Mononuclear cell (primary cell): ENCODE measurements at regions not wholly inside any gene's neighbourhood (a gene's known extent, or its start where the extent isn't known, plus 50 kb on each side); places are given as distances from the start of the nearest gene placed in this dataset.

Experiments
- H3K27me3 ChIP-seq: 2 replicates; pipeline ENCODE4 v1.6.0; 2011; ENCODE audit warnings: low read length, control low read depth; ENCODE audit not compliant: insufficient read depth
- H3K4me1 ChIP-seq: 2 replicates; pipeline ENCODE4 v1.5.1; 2011; ENCODE audit warnings: mild to moderate bottlenecking, low read length, control low read depth; ENCODE audit not compliant: insufficient read depth
- H3K4me3 ChIP-seq: 2 replicates; pipeline ENCODE4 v1.5.1; 2011; ENCODE audit warnings: mild to moderate bottlenecking, low read length, moderate library complexity
- H3K9me3 ChIP-seq: 2 replicates; pipeline ENCODE4 v1.5.1; 2011; ENCODE audit warnings: low read depth, mild to moderate bottlenecking, control low read depth, low read length

DNA sequence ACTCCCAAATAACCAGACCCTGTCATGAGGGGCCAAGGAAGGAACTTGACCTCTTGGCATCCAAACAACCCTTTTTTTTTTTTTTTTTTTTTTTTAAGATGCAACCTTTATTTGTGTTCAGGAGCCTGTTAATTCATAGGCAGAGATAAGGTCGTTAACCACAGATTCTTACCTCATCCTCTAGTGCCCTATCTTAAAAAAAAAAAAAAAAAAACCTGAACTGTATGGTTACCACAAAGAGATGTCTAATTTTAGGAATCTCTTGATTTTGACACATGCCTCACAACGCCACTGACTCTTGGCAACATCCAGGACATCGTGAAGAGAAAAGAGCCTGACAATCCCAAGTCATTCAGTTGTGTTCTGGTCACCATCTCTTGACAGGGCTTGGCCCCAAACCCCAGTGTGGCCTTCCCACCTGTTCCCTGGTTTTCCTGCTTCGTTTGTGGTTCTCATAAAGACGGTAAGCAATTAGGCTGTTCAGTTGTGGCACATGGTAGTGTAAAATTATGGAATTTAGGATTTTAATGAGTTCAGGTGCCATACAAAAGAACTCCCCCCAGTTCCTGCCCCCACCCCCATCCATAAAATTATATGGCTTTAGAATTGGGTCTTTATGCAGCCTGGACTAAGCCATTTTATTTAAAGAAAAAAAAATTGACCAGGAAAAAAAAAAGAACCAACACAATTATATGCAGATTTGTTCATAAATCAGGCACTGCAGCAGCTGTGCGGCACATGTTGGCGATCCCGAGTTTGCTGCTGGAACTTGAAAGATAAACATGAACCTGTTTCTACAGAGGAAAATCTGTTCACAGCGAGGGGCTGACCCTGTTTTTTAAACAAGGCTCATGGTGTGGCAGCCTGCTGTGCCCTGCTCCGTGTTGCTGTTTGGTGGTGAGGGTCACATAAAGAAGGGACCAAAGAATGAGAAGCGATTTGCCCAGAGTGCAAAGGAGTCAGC lies 267.8 kb upstream of the CLINT1 start:
- no peak overlapping the region for H3K4me3 ChIP-seq

DNA sequence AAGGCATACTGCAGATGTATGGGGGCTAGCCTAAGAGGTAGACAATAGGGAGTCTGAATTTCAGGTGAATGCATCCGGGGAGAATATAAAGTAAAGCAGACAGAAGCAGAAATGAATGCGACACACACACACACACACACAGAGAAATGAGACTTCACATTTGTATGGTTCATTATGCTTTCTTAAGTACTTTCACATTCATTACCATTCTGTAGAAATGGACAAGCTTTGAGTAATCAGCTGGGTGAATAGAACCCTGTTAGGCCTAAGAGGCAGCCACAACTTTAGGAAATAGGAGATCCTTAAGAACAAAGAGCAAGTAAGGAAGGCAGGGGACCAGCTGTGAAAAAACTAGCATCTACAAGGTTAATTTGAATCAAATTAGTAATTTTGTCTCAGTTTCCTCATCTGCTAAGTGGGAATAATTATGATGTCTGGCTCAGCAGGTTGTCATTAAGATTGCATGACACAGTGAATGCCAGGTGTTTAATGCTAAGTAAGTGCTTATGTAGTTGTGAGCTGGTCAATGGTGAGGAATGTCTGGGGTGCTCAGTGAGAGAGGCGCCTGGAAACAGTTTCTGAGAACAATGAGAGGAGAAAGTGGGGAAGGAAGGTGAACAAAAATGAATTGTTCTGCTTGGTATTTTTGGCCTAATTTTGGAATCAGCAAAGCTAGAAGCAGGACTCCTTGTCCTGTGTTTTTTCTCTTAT lies 265.8 kb upstream of the CLINT1 start:
- no peak overlapping the region for H3K4me3 ChIP-seq
- no peaks in the 10 kb centered on the region for H3K4me1 ChIP-seq
- no peaks in the 10 kb centered on the region for H3K27me3 ChIP-seq
- H3K9me3 ChIP-seq, result no peaks in the 10 kb centered on the region

More for the DNA sequence above, 267.8 kb upstream of the CLINT1 start:
- no peaks in the 10 kb centered on the region for H3K4me1 ChIP-seq
- H3K27me3 ChIP-seq, result no peaks in the 10 kb centered on the region
- H3K9me3 ChIP-seq, result no peaks in the 10 kb centered on the region

DNA sequence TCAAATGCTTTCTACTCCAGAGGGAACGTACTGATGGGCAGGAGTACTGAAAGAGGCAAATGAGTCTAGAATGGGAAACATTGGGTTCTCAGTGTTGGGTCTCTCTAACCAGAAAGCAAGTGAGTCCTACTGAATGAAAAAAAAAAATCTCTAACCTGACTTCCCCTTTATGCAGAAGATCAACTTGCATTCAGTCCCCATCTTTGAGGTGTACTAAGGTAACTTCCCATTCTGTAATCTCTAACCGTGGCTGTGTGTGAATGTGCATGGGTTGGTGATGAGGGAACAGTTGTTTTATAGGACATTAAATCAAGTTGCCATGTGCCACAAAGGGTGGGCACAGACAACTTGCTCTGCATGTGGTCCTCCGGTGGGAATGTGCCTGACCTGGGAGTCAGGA lies 264.6 kb upstream of the CLINT1 start:
- Histone ChIP-seq H3K9me3 (no peaks in the 10 kb centered on the region), H3K4me1 (no peaks in the 10 kb centered on the region), H3K4me3 (no peak overlapping the region), H3K27me3 (no peaks in the 10 kb centered on the region)

DNA sequence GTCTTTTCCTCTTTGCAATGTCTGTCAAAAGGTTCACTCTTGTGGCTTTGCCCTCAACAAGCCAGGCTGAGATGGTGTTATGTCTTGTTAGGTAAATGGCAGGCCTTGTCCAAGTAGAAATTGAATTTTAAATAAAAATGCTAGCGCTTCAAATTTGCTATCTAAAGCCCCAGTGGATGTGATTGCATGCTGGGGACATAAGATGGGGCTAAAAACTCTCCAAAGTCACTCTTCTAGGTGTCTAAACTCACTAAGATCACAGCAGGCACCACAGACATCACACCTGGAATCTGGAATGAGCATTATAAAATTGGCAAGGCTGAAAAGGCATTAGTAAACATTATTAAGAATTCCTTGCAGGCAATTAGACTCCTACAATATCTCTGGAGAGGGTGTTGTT lies 262.7 kb upstream of the CLINT1 start:
- no peaks in the 10 kb centered on the region for H3K9me3 ChIP-seq
- H3K4me1 ChIP-seq, result no peaks in the 10 kb centered on the region
- no peaks in the 10 kb centered on the region for H3K27me3 ChIP-seq
- H3K4me3 ChIP-seq, result no peak overlapping the region

DNA sequence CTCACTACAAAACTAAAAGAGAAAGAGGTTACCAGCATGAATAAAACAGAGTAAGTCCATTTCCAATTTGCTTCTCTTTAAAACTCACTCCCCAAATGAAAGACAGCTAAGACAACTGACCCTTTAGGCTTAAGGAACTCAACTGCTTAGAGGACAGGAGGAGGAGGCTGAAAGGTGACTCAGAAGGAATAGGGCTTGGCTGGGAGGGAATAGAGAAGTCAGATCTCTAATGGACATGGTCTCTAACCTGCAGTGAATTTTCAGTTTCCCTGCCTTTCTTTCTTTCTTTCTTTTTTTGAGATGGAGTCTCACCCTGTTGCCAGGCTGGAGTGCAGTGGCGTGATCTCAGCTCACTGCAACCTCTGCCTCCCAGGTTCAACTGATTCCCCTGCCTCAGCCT lies 261.8 kb upstream of the CLINT1 start:
- H3K4me1 ChIP-seq, result no peaks in the 10 kb centered on the region
- H3K4me3 ChIP-seq, result no peak overlapping the region
- no peaks in the 10 kb centered on the region for H3K27me3 ChIP-seq
- no peaks in the 10 kb centered on the region for H3K9me3 ChIP-seq

DNA sequence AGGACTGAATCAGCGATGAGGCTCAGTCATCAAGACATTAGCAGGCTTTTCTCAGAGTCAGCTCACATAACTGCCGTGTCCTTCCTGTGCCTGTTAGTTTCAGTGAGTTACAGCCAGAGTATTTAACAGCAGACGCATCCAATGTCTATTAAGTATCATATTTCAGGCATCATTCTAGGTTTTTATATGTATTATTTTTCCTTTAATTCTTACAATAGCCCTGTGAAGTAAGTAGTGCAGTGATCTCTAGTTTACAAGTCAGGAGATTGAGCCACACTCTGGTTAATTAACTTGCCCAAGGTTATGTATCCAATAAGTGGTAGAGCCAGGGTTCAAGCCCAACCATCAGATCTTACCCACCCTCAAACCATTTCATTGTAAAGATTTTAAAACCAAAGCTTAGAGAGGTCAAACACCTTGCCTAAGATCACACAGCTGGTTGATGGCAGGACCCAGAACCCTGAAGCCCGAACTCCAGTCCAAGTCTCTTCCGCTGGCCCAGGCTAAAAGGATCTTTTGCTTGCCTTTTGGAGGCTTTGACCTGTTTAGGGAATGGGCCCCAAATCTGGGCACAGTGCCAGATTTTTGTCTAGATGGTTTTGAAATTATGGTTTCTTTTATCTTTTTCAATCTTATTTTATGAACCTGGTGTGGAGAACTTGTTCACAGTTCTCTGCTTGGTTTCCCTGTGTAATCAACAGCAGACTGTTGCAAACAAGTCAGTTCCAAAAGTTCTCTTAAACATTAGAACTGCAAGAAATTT lies 261.2 kb upstream of the CLINT1 start:
- Histone ChIP-seq H3K27me3 (no peaks in the 10 kb centered on the region), H3K4me3 (no peak overlapping the region), H3K9me3 (no peaks in the 10 kb centered on the region), H3K4me1 (no peaks in the 10 kb centered on the region)

DNA sequence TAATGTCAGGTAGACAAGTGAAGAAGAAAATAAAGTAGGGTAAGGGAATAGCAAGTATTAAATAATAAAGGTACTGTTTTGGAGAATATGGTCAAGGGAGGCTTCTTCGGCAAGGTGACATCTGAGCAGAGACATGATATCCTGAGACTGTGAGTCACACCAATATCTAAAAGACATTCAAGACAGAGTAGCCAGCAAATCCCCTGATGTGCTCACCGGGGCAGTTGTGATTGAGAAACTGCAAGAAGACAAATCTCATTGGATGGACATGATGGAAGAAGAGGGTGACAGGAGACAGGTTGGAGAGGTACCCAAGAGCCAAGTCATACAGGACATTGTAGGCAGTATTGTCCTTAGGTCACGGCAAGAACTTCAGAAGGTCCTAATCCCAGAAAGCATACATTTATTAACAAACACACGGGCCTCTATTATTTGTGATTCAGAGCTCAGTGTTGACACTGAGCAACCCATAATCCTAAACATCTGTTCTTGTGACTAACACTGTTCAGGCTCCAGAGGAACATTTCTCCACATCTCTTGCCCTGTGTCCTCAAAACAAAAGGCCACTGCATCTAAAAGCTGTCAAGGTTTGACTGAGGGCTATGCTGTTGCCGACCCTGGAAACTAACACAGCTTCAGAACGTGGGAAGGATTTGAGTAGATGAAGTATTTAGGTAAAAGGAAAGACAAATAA lies 258.7 kb upstream of the CLINT1 start:
- Histone ChIP-seq H3K27me3 (no peaks in the 10 kb centered on the region), H3K9me3 (no peaks in the 10 kb centered on the region), H3K4me3 (no peak overlapping the region), H3K4me1 (no peaks in the 10 kb centered on the region)

DNA sequence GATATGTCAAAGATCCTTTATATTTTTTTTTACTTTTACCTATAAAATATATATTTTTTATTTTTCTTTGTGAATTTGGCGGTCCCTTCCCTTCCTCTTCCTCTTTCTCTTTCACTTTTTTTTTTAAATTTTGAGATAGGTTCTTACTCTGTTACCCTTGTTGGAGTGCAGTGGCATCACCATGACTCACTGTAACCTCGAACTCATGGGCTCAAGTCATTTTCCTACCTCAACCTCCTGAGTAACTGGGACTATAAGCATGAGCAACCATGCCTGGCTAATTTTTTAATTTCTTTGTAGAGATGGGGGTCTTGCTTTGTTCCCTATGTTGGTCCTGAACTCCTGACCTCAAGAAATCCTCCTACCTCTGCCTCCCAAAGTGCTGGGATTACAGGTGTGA lies 258.0 kb upstream of the CLINT1 start:
- Histone ChIP-seq H3K9me3 (no peaks in the 10 kb centered on the region), H3K27me3 (no peaks in the 10 kb centered on the region), H3K4me1 (no peaks in the 10 kb centered on the region)

DNA sequence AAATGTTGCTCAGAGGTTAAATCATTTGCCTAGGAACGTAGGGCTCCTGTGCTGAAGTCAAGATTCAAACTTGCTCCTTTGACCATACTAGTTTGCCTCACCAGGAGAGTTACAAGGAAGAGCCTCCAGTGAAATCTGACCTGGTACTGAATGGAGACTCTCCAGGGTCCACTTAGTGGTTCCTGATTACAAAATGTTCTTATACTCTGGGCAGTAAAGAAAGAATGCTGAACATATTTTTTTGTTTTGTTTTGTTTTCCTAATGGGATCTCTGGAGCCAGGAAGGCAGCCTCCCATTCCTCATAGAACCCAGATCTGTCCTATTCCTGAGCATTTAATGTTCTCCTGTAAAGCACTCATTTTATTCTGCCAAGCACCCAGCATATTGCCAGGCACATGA lies 256.5 kb upstream of the CLINT1 start:
- H3K4me3 ChIP-seq, result no peak overlapping the region
- H3K27me3 ChIP-seq, result no peaks in the 10 kb centered on the region
- H3K4me1 ChIP-seq, result no peaks in the 10 kb centered on the region
- no peaks in the 10 kb centered on the region for H3K9me3 ChIP-seq

More for the DNA sequence above, 258.0 kb upstream of the CLINT1 start:
- H3K4me3 ChIP-seq, result no peak overlapping the region

DNA sequence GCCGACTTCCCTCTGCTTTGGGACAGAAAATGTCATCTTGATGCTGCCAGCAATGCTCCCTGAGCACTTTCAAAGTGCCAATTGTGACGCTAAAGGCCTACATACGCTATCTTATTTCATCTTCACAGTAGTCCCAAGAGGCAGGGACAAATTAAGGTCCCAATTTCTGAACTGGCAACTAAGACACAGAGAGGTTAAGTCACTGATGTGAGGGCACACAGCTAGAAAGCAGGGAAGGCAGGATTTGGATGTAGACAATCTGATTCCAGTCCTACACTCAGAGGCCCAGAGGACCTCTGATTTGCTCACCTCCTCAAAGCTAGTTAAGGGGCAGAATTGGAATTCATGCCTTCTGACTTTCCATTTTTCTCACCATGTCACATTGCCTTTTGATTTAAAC lies 249.2 kb upstream of the CLINT1 start:
- Histone ChIP-seq H3K4me3 (no peak overlapping the region), H3K27me3 (no peaks in the 10 kb centered on the region), H3K9me3 (no peaks in the 10 kb centered on the region), H3K4me1 (no peaks in the 10 kb centered on the region)

DNA sequence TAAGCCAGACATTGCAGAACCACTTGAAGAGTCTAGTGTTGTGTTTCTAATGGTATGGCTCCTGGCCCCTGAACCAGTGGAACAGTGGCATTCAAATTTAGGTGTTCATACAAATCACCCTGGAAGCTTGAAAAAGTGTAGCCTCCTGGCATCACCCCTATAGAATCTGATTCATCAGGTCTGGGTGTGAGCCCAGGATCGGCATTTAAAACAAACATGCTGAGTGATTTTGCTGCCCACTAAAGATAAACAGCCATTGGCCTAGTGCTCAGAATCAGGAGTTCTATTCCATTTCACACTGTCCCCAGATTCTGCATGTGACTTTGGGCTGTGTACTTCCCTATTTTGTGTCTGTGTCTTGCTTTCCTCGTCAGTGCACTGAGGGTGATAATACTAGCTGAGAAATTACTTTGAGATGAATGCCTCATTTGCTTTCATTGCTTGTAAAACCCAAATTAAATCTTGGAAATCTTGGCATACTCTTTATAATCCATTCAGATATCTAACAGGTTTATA lies 241.5 kb upstream of the CLINT1 start:
- Histone ChIP-seq H3K27me3 (no peaks in the 10 kb centered on the region), H3K9me3 (no peaks in the 10 kb centered on the region), H3K4me1 (no peaks in the 10 kb centered on the region), H3K4me3 (no peak overlapping the region)

DNA sequence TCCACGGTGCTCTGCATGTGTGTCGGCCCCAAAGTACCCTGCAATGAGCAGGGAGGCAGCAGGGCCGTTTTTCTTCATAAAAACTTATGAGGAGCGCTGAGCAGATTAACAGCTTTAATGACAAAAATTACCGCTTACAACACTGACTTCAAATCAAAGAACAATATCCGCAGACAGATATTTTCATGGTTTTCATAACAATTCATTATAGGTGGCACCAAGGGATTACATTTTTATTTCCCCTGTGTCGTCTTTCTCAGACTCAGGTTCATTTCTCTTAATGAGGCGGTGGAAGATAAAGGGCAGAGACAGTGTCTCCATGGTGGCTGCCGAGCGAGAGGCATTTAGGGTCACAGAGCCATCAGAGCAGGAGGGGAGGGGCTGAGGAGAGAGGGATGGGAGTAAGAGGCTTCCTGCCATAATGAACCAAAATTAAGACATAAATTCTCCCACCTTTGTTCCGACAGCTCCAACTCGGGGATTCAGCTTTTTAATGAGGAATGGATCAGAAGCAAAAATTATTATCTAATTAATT lies 240.7 kb upstream of the CLINT1 start:
- Histone ChIP-seq H3K4me1 (no peaks in the 10 kb centered on the region), H3K9me3 (no peaks in the 10 kb centered on the region), H3K4me3 (no peak overlapping the region), H3K27me3 (no peaks in the 10 kb centered on the region)

DNA sequence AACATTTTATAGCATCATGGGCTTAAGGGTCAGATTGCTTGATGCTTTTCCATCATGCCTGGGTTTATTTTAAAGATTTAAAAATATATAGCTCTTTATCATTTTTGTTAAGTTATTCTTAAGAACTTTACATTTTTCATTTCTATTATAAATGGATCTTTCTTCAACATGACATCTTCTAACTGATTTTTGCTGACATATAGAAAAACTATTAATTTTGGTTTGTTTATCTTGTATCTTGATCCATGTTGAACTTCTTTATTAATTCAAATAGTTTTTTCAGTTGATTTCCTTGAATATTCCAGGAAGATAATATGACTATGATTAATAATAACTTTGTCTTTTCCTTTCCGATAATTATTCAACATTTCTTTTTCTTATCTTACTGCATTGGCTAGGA lies 237.9 kb upstream of the CLINT1 start:
- no peaks in the 10 kb centered on the region for H3K27me3 ChIP-seq
- no peak overlapping the region for H3K4me3 ChIP-seq
- no peaks in the 10 kb centered on the region for H3K9me3 ChIP-seq
- no peaks in the 10 kb centered on the region for H3K4me1 ChIP-seq

DNA sequence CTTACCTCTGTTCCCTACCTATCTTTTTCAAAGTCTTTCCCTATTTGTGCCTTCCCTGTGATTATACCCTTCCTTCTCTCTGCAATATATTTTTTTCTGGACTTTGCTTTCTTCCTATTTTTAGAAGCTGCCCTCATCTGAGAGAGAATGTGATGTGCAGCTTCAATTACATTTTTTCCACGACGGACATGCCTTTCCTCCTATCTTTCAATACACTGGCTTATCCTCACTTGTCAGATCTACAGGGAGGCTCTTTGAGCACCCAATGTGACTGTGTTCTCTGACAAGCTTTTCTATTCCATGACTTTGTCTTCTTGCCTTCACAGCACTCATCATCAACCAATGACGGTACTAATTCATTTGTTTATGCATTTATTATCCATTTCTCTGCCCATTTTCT lies 227.9 kb upstream of the CLINT1 start:
- no peaks in the 10 kb centered on the region for H3K9me3 ChIP-seq
- H3K4me1 ChIP-seq, result no peaks in the 10 kb centered on the region
- no peaks in the 10 kb centered on the region for H3K27me3 ChIP-seq
- no peak overlapping the region for H3K4me3 ChIP-seq
